ENCODE measurements at regions not wholly inside any gene's neighbourhood (a gene's known extent, or its start where the extent isn't known, plus 50 kb on each side); places are given as distances from the start of the nearest gene placed in this dataset.
"Not testable (repeated sequence)": the region's sequence is repeated elsewhere in the genome, so short reads cannot be mapped to it uniquely, and the experiment has no call there.

DNA sequence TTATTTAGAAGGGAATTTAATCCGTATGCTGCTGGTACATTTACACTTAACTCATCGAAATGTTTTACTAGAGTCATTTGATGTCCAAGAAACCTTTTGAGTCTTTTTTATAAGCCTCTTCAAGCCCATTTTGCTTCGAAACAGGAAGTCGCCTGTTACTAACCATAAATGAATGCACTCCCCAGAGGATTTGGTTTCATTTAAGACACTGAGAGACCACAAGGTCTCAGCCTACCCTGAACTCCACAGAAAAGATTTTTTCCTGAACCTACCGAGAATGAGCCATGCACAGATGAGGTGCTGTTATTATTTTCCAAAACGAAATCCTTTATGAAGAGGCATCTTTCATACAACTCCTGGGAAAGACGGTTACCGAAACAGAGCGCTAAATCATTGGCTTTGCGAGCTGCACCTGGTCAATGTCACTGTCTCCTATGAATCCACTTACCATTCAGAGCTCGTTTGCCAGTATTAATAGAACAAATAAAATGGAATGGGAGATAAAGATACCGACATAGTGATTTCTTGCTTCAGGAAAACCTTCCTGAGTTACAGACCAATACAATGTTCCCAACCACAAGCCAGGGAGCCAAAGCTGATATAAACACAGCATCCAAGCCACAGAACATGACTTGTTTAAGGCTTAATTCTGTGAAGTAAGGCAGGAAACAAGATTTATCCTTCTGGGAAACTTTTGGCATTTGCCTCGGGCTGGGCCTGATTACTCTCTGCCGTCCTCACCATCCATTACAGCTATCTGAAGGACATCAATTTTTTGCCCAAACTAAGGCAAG lies 382.1 kb downstream of the OSR1 start:
- Histone ChIP-seq H3K9ac (ENCODE audit: low read length) (no peak overlapping the region), H3K27ac (ENCODE audit: low read length) (no peak overlapping the region), H3K4me1 (ENCODE audit: control insufficient read depth, low read depth, low read length) (peaks cover 5% of the 10 kb centered on the region), H3K4me3 (ENCODE audit: low read length) (no peak overlapping the region), H3K9me3 (ENCODE audit: control insufficient read depth, low read depth, low read length) (no peaks in the 10 kb centered on the region), H3K36me3 (ENCODE audit: control insufficient read depth, low read depth, low read length) (no peaks in the 10 kb centered on the region), H3K27me3 (ENCODE audit: control insufficient read depth, insufficient read depth, low read length) (no peaks in the 10 kb centered on the region)

DNA sequence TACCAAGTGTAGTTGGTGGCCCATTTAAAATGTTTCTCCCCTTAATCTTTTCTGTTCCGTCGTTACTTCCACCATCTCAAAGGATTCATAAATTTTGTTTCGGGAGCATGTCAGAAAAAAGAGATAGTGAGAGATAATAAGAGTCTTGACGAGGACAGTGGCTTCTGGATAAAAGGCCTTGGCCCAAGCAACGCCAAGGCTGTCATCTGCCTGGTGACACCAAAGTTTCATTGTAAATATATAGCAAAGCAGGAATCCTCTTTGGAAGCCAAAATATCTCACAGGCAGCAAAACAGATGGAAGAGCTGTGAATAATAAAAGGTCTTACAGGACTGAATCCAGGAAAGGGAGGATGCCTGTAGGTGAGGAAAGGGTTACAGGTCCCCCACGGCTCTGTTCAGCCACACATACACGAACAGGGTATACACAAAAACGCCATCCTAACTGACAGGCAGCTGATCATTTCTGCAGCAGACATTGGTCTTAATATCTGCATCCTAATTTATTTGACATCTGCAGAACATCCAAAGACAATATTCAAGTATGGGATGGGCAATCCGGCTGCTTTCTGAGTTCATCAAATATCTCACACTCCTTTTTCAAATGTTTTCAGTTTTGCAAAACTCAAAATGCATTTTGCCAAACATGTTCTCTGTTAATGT lies 382.8 kb downstream of the OSR1 start:
- H3K27me3 ChIP-seq (ENCODE audit: control insufficient read depth, insufficient read depth, low read length): no peaks in the 10 kb centered on the region
- H3K36me3 ChIP-seq (ENCODE audit: control insufficient read depth, low read depth, low read length): no peaks in the 10 kb centered on the region
- H3K27ac ChIP-seq (ENCODE audit: low read length): no peak overlapping the region
- H3K9ac ChIP-seq (ENCODE audit: low read length): no peak overlapping the region
- peaks cover 5% of the 10 kb centered on the region for H3K4me1 ChIP-seq (ENCODE audit: control insufficient read depth, low read depth, low read length)
- no peak overlapping the region for H3K4me3 ChIP-seq (ENCODE audit: low read length)
- H3K9me3 ChIP-seq (ENCODE audit: control insufficient read depth, low read depth, low read length): no peaks in the 10 kb centered on the region

DNA sequence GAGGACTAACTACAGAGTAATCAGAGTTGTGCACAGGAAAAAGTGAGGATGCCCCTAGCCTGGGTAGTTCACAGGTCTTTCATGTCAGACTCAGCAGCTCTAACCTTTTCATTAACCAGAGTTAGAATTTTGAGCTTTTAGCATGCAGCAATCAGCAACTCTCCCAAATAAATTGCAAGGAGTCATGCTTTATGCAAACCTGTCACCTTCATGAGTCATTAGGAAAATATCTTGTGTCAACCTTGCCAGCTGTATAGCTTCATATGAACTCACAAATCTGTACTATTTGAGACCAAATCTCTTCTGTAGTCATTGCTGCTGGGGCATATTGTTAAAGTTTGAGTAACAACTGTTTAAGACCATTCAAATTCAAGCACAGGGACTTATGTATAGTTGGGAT lies 382.3 kb upstream of the NT5C1B start:
- Histone ChIP-seq H3K27ac (ENCODE audit: low read length) (no peak overlapping the region), H3K4me1 (ENCODE audit: control insufficient read depth, low read depth, low read length) (peaks cover 5% of the 10 kb centered on the region), H3K9ac (ENCODE audit: low read length) (no peak overlapping the region)

DNA sequence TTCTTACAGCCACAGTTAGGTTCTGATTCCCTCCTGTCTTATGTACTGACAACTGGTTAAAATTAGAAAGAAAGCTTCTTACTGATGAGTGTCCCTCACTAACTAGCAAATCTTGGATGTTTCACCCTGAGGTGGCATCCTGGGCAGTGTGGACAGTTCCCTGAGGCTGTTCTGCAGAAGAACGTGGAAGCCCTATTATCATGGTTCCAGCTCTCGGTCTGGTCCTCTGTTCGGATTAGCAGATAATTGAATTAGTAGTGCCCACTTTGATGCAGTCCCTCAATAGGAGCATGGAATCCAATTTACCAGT lies 381.7 kb upstream of the NT5C1B start:
- Histone ChIP-seq H3K4me1 (ENCODE audit: control insufficient read depth, low read depth, low read length) (peaks cover 4% of the 10 kb centered on the region), H3K4me3 (ENCODE audit: low read length) (no peak overlapping the region), H3K9me3 (ENCODE audit: control insufficient read depth, low read depth, low read length) (no peaks in the 10 kb centered on the region), H3K27me3 (ENCODE audit: control insufficient read depth, insufficient read depth, low read length) (no peaks in the 10 kb centered on the region), H3K9ac (ENCODE audit: low read length) (no peak overlapping the region), H3K27ac (ENCODE audit: low read length) (no peak overlapping the region), H3K36me3 (ENCODE audit: control insufficient read depth, low read depth, low read length) (no peaks in the 10 kb centered on the region)

More for the DNA sequence above, 382.3 kb upstream of the NT5C1B start:
- Histone ChIP-seq H3K27me3 (ENCODE audit: control insufficient read depth, insufficient read depth, low read length) (no peaks in the 10 kb centered on the region), H3K4me3 (ENCODE audit: low read length) (no peak overlapping the region), H3K9me3 (ENCODE audit: control insufficient read depth, low read depth, low read length) (no peaks in the 10 kb centered on the region), H3K36me3 (ENCODE audit: control insufficient read depth, low read depth, low read length) (no peaks in the 10 kb centered on the region)

DNA sequence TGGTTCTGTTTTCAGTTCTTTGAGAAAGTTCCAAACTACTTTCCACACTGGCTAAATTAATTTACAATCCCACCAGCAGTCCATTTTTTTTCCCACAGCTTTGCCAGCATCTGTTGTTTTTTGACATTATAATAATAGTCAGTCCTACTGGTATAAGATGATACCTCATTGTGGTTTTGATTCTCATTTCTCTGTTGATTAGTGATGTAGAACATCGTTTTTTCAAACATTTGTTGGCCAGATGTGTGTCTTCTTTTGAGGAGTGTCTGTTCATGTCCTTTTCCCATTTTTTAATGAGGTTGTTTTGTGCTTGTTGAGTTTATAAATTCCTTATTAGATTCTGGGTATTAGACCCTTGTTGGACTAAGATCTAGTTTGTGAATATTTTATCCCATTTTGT lies 376.8 kb upstream of the NT5C1B start:
- H3K27ac ChIP-seq (ENCODE audit: low read length): no peak overlapping the region
- H3K9ac ChIP-seq (ENCODE audit: low read length): no peak overlapping the region
- no peak overlapping the region for H3K4me3 ChIP-seq (ENCODE audit: low read length)
- no peaks in the 10 kb centered on the region for H3K36me3 ChIP-seq (ENCODE audit: control insufficient read depth, low read depth, low read length)
- no peaks in the 10 kb centered on the region for H3K27me3 ChIP-seq (ENCODE audit: control insufficient read depth, insufficient read depth, low read length)
- H3K9me3 ChIP-seq (ENCODE audit: control insufficient read depth, low read depth, low read length): no peaks in the 10 kb centered on the region
- H3K4me1 ChIP-seq (ENCODE audit: control insufficient read depth, low read depth, low read length): no peaks in the 10 kb centered on the region

DNA sequence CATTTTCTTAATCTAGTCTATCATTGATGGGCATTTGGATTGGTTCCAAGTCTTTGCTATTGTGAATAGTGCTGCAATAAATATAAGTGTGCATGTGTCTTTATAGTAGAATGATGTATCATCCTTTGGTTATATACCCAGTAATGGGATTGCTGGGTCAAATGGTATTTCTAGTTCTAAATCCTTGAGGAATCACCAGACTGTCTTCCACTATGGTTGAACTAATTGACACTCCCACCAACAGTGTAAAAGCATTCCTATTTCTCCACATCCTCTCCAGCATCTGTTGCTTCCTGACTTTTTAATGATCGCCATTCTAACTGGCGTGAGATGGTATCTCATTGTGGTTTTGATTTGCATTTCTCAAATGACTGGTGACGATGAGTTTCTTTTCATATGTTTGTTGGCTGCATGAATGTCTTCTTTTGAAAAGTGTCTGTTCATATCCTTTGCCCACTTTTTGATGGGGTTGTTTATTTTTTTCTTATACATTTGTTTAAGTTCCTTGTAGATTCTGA lies 374.4 kb upstream of the NT5C1B start:
- H3K4me1 ChIP-seq (ENCODE audit: control insufficient read depth, low read depth, low read length); H3K4me3 ChIP-seq (ENCODE audit: low read length); H3K27ac ChIP-seq (ENCODE audit: low read length); H3K9ac ChIP-seq (ENCODE audit: low read length); H3K27me3 ChIP-seq (ENCODE audit: control insufficient read depth, insufficient read depth, low read length); H3K36me3 ChIP-seq (ENCODE audit: control insufficient read depth, low read depth, low read length); H3K9me3 ChIP-seq (ENCODE audit: control insufficient read depth, low read depth, low read length): not testable (repeated sequence)

DNA sequence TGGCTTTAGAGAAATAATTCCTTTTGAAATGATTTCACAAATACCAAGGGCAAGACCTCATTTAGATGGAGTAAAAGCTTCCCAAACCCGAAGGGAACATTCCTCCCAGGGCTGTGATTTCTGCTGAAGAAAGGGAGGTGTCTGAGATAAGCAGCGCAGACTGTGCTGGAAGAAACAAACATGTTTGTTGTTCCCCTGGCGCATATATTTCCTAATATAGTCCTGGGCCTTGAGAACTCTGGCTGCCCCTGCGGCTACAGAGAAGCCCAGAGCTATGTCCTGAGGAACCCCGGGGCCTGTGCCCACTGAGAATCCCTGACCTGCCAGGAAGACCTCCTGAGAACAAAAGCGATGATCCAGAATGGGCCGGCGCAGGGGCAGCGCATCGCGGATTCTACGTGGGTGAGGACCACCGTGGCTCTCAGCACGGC lies 372.6 kb upstream of the NT5C1B start:
- Histone ChIP-seq H3K27me3 (ENCODE audit: control insufficient read depth, insufficient read depth, low read length) (no peaks in the 10 kb centered on the region), H3K4me1 (ENCODE audit: control insufficient read depth, low read depth, low read length) (no peaks in the 10 kb centered on the region), H3K9ac (ENCODE audit: low read length) (no peak overlapping the region), H3K4me3 (ENCODE audit: low read length) (no peak overlapping the region), H3K36me3 (ENCODE audit: control insufficient read depth, low read depth, low read length) (no peaks in the 10 kb centered on the region), H3K9me3 (ENCODE audit: control insufficient read depth, low read depth, low read length) (no peaks in the 10 kb centered on the region), H3K27ac (ENCODE audit: low read length) (no peak overlapping the region)

DNA sequence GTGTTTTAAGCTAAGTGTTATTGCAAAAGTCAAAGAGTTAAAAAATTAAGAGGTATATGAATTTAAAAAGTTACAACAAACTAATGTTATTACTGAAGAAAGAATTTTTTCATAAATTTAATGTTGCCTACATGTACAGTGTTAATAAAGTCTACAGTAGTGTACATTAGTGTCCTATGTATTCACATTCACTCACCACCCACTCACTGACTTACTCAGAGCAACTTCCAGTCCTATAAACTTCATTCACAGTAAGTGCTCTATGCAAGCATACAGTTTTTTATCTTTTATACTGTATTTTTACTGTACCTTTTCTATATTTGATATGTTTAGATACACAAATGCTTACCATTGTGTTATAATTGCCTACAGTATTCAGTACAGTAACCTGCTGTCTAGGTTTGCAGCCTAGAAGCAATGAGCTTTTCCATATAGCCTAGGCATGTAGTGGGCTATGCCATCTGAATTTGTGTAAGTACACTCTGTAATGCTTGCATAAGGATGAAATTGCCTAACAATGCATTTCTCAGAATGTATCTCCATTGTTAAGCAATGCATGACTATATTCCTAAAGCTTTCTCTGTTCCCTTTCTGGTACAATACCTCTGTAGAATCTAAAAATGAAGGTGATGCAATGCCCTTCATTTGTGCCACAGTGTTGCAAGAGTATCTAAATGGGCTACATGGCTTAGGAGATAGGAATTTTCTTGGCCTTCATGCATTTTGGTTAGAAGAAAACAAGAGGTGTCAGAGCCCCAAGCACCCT lies 370.8 kb upstream of the NT5C1B start:
- Histone ChIP-seq H3K9me3 (ENCODE audit: control insufficient read depth, low read depth, low read length) (no peaks in the 10 kb centered on the region), H3K4me3 (ENCODE audit: low read length) (no peak overlapping the region), H3K27me3 (ENCODE audit: control insufficient read depth, insufficient read depth, low read length) (no peaks in the 10 kb centered on the region), H3K27ac (ENCODE audit: low read length) (no peak overlapping the region), H3K36me3 (ENCODE audit: control insufficient read depth, low read depth, low read length) (no peaks in the 10 kb centered on the region), H3K4me1 (ENCODE audit: control insufficient read depth, low read depth, low read length) (no peaks in the 10 kb centered on the region), H3K9ac (ENCODE audit: low read length) (no peak overlapping the region)

DNA sequence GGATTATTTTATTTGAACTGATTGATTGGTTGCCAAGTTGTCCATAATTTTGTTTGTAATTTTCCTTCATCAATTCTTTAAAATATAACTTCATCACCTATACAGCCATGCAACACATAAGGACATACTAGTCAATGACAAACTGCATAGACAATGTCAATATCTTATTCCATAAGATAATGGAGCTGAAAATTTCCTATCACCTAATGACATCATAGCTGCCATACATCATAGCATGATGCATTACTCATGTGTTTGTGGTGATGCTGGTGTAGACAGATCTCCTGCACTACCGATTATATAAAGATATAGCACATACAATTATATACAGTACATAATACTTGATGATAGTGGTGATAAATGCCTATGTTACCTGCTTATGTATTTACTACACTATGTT lies 369.8 kb upstream of the NT5C1B start:
- no peaks in the 10 kb centered on the region for H3K27me3 ChIP-seq (ENCODE audit: control insufficient read depth, insufficient read depth, low read length)
- no peak overlapping the region for H3K27ac ChIP-seq (ENCODE audit: low read length)
- no peaks in the 10 kb centered on the region for H3K4me1 ChIP-seq (ENCODE audit: control insufficient read depth, low read depth, low read length)
- no peaks in the 10 kb centered on the region for H3K36me3 ChIP-seq (ENCODE audit: control insufficient read depth, low read depth, low read length)
- H3K9ac ChIP-seq (ENCODE audit: low read length): no peak overlapping the region
- no peak overlapping the region for H3K4me3 ChIP-seq (ENCODE audit: low read length)
- H3K9me3 ChIP-seq (ENCODE audit: control insufficient read depth, low read depth, low read length): no peaks in the 10 kb centered on the region

DNA sequence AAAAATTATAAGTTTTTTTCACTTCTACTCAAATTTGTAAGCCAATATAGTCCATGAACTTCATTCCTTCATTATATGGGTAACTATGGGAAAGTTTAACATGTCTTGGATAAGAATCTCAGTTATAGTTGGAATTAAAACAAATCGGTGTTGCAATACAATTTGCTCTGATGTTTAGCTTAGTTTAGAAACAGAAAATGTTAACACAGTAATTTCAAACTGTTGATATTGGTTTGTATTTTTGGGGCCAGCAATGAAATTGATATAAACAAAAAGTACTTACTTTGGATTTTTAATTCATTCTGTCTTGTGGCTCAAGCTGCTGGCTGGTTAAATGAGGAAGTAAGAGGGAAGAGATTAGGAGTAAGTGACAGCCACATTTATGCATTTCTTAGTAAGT lies 368.5 kb upstream of the NT5C1B start:
- Histone ChIP-seq H3K9ac (ENCODE audit: low read length) (no peak overlapping the region), H3K27ac (ENCODE audit: low read length) (no peak overlapping the region), H3K4me3 (ENCODE audit: low read length) (no peak overlapping the region), H3K4me1 (ENCODE audit: control insufficient read depth, low read depth, low read length) (no peaks in the 10 kb centered on the region), H3K9me3 (ENCODE audit: control insufficient read depth, low read depth, low read length) (no peaks in the 10 kb centered on the region), H3K27me3 (ENCODE audit: control insufficient read depth, insufficient read depth, low read length) (no peaks in the 10 kb centered on the region), H3K36me3 (ENCODE audit: control insufficient read depth, low read depth, low read length) (no peaks in the 10 kb centered on the region)

DNA sequence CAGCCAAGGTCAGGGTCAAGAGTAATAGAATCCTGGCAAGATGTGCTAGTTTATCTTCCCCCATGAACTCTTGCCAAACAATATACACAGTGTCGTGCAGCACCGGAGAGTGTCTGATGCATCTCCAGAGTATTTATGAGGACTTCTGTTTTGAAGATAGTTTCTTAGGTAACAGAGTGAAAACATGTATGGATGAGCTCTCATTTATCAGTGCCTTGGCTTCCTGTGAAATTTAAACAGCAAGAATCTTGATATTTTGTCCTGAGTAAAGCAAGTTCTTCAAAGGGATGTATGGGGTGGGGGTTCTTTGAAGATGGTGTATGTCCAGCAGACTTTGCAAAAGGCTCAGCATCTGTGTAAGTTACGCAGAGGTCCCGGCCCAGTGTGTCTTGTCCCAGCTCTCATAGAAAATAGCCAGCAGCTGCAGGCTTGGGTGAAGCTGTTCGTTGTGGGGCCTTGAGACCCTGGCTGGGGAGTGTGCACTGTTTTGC lies 361.0 kb upstream of the NT5C1B start:
- Histone ChIP-seq H3K9me3 (ENCODE audit: control insufficient read depth, low read depth, low read length) (no peaks in the 10 kb centered on the region), H3K36me3 (ENCODE audit: control insufficient read depth, low read depth, low read length) (no peaks in the 10 kb centered on the region), H3K4me3 (ENCODE audit: low read length) (no peak overlapping the region), H3K27ac (ENCODE audit: low read length) (no peak overlapping the region), H3K27me3 (ENCODE audit: control insufficient read depth, insufficient read depth, low read length) (no peaks in the 10 kb centered on the region), H3K4me1 (ENCODE audit: control insufficient read depth, low read depth, low read length) (no peaks in the 10 kb centered on the region), H3K9ac (ENCODE audit: low read length) (no peak overlapping the region)
